HG03558 (cell line): ENCODE measurements at regions not wholly inside any gene's neighbourhood (a gene's known extent, or its start where the extent isn't known, plus 50 kb on each side); places are given as distances from the start of the nearest gene placed in this dataset.

ENCODE experiments used
- ATAC-seq: cut with Tn5 transposase; IDR thresholded peaks from one replicate; pipeline ENCODE4 v1.9.1; 2021; ENCODE audit warnings: moderate number of reproducible peaks; ENCODE audit not compliant: unreplicated experiment; ENCODE audit errors: extremely low read depth

- no peak for ATAC-seq
These were observed 51.2 kb upstream of the ARRDC3 start for GRCh38 chr5:91434348-91434747.

- no peak for ATAC-seq
These were observed 50.7 kb upstream of the ARRDC3 start for GRCh38 chr5:91433861-91434260.
